ENCODE measurements at regions not wholly inside any gene's neighbourhood (a gene's known extent, or its start where the extent isn't known, plus 50 kb on each side); places are given as distances from the start of the nearest gene placed in this dataset.
"Not testable (repeated sequence)": the region's sequence is repeated elsewhere in the genome, so short reads cannot be mapped to it uniquely, and the experiment has no call there.

DNA sequence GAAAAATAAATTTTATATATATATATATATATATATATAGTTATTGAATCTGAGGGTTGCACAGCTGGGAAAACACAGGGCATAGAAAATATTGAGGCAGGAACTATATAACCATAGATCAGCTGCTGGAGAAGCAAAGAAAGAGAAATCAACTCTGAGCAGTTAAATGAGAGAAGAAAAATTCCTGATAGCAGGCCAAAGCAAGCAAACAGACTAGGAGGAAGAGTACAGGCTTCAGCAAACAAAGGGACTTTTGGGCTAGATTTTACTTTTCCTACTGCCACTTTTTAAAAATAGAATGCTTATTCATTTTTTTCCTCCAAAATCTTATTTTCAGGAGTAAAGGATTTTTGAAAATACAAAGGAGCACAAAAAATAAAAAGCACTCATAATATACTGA, 216.0 kb upstream of the PRKD1 start:
- FAIRE-seq (no peak), DNase-seq (ENCODE audit: extremely low spot score, insufficient read length, low read depth) (no peak)

DNA sequence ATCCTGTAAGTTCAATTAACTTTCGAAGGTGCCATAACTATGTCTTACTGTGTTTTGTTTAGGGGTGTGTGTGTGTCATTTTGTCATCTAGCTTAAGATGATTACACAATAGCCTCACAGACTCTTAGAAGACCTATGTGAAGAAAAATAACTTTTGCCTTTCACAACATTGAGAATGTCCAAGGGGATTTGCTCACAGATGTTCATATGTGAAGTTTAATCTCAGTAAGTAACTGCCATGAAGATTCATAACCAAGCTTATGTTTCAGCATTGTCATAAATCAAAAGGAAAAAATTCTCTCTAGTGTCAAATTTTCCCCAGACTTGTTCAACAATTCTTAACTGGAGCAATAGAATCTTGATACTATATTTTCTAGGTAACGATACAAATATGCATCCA, 226.1 kb upstream of the PRKD1 start:
- DNase-seq (ENCODE audit: extremely low spot score, insufficient read length, low read depth) (no peak), FAIRE-seq (no peak)

DNA sequence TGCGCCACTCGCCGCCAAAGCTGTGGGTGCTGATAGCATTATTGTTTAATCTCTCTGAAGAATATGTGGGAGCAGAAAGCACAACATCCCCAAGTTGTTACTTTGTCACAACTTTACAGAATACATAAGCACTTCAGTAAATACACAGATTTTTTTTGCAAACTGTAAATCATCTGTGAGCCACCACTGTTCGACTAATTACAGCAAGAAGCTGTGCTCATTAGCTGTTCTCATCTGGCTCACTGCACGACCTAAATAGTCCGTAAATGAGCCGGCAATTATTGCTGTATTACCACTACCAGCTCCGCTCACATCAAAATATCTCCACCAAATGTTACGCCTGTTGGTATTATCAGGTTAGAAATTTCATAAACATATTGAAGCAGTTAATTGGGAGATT, 228.9 kb upstream of the PRKD1 start:
- FAIRE-seq = no peak
- no peak for DNase-seq (ENCODE audit: extremely low spot score, insufficient read length, low read depth)

DNA sequence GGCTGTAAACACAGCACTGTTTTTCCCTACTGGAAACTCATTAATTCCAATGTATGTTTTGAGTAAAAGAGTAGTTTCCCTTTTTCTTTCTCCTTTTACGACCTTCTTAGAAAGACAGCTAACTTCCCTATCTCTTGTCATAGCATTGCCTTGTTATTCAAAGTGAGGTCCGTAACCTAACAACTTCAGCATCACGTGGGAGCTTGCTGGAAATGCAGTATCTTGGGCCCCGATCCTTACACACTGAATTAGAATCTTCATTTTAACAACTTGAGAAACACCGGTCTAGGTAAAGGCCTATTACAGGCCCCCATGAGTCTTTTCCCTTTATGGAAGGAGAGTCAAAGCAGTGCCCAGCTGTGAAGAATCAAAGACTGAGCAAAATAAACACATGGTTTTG, 230.7 kb upstream of the PRKD1 start:
- no peak for FAIRE-seq
- DNase-seq (ENCODE audit: extremely low spot score, insufficient read length, low read depth) = no peak

DNA sequence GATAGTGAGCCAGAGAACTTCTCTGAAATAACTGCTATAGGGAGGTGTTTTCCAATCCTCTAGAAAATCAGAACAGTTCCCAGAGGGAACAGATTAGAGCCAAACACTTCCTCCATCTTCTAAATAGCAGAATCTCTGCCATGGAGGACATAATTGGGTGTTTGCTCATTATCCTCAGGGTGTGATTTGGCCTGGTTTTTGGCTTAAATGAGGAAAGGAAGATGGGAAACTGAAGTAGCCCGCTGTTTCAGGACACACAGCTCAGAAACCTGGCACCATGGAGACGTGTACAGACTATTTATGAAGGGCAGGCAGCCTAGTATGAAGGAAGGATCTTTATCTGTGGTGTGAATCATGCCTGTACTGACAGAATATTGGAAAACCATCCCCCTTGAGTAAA, 231.7 kb upstream of the PRKD1 start:
- FAIRE-seq (no peak), DNase-seq (ENCODE audit: extremely low spot score, insufficient read length, low read depth) (no peak)

DNA sequence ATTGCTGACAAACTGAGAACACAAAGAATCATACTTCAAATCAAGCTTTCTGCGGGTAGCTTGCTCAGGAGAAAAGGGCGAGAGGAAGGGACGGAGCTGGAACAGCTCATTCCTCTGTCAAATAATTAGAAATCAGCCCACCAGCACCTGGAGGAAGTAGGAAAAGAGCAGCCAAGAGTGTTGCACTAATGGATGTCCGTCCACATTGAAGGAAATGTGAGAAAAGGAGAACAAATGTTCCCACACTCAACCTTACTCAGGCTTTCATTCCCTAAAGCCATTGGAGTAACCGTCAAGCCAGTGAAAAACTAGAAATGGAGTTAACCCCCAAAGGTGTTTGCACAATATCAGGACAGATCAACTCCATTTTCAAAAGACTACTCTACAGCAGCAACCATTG, 233.0 kb upstream of the PRKD1 start:
- FAIRE-seq (no peak), DNase-seq (ENCODE audit: extremely low spot score, insufficient read length, low read depth) (no peak)

DNA sequence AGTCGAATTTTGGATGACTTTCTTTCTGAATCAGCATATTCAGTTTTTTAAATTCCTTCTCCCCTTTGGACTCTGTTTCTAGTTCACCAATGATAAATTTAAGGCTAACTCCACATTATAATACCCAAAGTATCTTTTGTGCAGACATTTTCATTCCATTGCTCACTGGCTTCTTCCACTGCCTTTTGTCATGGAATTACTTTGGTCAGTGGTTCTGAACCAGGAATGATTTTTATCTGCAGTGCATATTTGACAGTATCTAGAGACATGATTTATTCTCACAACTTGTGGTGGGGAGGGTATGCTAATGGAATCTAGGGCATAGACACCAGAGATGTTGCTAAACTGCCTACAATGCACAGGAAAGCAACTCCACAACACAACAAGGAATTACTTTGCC, 234.4 kb upstream of the PRKD1 start:
- DNase-seq (ENCODE audit: extremely low spot score, insufficient read length, low read depth) = no peak
- FAIRE-seq = no peak

DNA sequence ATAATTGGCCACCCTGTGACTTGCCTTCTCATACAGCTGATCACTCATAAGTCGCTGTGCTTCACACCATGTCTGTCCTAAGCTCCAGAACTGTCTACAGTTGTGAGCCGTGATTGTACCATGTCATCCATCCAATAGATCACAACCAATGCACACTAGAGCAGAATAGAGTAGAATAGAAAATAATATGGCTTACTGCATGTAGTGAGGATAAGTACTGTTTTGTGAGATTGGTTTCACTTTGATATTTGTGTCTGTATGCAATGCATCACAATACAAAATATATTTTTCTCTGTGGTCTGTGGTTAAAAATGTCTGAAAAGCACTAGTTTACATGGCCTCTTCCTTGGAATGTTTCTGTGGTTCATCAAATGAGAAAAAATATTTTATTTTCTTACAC, 237.6 kb upstream of the PRKD1 start:
- no peak for FAIRE-seq
- DNase-seq (ENCODE audit: extremely low spot score, insufficient read length, low read depth) = no peak

DNA sequence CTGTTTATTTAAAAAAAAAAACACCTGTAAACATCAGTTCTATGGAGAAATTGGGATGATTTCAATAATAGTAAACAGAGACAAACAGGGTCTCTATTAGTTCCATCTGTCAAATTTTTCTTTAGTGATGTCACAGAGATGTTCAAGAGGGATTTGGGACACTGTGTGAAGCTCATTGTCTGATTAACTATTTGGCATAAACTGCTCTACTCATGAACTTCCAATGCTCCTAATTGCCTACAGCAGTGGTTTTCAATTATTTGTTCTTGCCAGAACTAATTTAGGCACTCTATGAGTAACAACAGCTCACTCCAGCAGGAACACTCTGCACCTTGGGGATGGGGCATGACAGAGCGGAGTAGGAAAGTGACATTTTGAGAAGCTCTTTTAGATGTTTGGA, 250.1 kb upstream of the PRKD1 start:
- DNase-seq (ENCODE audit: extremely low spot score, insufficient read length, low read depth) (no peak), FAIRE-seq (no peak)

DNA sequence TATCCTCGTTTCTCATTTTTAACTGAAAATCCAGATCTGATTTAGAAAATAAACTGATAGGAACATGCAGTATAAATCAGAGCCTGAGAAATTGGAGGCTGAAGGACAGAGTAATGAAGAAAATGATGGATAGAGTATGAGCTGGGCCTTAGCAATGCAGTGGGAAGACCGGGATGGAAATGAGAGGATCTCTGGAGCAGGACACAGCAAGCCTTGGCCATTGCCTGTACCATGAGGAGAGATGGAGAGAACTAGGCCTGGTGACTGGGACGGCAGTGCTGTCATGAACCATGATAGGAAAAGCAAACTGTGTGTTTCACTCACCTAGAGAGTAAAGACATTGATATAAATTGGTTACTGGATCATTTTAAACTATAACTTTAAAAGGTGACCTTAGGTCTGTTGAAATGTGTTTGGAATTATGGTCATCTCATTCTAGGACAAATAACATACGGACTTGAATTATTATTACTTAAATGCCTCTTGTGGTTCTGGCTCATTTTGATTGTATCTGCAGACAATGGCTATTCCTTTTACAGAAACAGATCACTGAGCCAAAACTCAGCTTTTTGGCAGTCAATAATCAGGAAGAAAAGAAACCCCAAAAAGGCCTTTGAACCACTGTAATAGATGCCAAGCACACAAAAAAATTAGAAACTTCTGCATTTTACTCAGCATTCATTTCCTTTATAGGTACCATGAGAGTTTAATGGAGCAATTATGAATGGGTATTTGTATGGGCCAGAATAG, 251.9 kb upstream of the PRKD1 start:
- FAIRE-seq = no peak

DNA sequence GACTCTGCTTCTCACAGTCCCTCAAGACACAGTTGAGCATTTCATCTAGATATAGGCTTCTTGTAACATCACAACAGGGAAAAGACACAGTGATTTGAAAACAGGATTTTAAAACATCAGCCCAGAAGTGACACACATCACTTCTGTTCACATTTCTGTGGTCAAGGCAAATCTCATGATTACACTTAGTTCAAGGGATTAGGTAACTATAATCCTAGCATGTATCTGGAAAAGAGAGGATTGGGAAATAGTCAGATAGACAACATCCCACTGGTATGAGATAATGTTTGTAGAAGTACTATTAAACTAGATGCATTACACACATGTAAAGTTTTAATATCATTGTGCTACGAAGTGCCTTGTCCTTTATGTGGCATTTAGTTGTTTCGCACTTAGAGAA, 252.6 kb upstream of the PRKD1 start:
- DNase-seq (ENCODE audit: extremely low spot score, insufficient read length, low read depth) = no peak
- FAIRE-seq = no peak

More for the DNA sequence above, 251.9 kb upstream of the PRKD1 start:
- DNase-seq (ENCODE audit: extremely low spot score, insufficient read length, low read depth) = no peak

DNA sequence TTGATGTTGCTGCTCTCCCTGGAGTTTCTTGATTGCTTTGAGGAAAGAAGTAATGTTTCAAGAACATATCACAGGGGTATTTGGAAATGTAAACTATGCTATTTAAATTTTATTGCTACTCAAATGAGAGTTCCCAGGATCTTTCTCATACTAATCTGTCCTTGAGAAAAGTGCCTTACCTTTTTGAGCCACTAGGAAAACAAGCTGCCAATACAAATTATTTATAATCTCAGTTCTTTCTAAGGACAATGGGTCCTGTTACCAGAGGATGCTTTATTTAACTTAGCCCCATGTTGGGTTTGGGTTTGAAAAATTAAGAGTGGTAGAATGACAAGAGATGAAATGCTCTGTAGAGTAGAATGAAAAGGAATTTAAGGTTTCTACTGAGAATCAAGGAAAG, 258.2 kb upstream of the PRKD1 start:
- DNase-seq (ENCODE audit: extremely low spot score, insufficient read length, low read depth) (no peak), FAIRE-seq (no peak)

DNA sequence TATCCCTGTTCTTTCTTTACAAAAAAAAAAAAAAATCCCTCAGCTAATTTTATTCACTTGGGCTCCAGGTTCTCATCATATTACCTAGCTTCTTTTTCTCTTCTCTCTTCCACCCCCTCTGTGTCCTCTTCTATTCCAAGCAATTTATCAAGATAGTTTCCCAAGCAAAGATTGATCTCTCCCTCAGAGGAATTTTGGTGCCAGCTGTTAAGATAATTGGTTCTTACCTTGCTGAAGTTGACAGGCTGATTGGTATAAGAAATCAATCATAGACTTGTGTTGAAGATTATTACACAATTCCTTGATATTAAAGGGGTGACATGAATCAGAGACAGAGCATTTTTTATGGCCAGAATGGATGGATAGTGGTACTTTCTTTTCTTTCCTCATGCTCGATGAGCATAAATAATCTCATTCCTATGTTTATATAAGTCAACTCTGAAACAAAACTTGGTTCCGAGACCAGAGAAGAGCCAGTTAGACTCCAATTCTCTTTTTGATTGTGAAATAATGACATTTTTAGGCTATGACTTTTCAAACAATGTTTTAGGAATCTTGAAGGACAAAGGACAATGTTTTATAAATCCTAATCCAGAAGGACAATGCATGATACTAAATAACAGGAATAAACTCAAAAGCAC, 264.1 kb upstream of the PRKD1 start:
- no peak for DNase-seq (ENCODE audit: extremely low spot score, insufficient read length, low read depth)
- no peak for FAIRE-seq

DNA sequence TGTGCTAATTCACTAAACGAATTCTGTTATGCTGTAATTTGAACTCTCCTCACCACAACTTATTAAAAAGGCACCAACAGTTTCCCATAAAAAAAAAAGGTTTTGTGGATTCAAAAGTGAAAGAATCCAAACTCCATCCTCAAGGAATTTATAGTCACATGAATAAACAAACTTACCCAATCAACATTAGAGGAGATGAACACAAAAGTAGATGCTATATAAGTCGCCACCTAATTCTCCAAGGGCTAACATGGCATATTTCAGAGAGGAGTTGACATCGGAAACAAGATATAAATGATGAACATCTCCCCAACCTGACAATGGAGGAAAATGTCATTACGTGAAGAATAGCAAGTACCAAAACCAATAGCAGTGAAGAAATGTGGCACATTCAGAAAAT, 265.5 kb upstream of the PRKD1 start:
- no peak for FAIRE-seq
- DNase-seq (ENCODE audit: extremely low spot score, insufficient read length, low read depth) = no peak

DNA sequence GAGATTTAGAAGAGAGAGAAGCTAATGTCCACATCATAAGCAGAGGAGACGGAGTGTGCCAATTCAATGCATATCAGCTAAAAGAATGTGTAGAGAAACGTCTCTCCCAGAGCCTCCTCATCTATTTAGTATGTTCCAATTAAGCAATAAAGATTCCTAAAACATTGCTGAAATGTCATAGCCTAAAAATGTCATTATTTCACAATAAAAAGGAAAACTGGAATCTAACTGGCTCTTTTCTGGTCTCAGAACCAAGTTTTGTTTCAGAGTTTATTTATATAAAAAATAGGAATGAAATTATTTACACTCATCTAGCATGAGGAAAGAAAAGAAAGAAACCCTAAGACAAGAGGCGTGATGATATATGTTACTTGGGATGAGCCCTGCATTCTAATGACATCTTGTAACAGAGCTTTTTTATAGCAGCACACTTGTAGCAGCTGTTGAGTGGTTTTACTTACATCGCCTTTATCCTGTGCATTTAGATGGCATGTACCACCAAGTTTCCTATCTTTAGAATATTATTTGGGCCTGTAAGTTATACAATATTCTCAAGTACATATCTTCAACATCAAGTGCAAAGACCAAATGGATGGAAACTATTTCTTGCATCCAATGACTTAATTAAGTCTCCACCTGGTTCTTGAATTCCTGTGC, 266.3 kb upstream of the PRKD1 start:
- no peak for DNase-seq (ENCODE audit: extremely low spot score, insufficient read length, low read depth)
- no peak for FAIRE-seq

DNA sequence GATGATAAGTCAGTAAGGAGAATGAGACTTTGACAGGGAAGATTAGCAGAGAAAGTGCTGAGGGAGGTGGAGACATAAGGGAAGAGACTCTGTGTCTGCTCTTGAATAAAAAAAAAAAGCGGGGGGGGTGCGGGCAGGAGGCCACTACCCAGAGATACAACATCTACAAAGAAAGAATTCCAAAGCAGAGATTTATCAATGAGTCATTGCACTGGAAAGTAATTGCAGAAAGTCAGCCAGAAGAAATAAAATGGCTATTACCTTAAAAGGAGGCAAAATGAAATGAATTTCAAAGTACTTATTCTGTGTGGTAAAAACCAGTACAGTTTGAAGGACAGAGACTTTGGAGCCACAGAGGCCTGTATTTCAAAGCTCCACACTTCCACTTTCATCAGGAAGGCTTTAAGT, 267.1 kb upstream of the PRKD1 start:
- FAIRE-seq = no peak
- no peak for DNase-seq (ENCODE audit: extremely low spot score, insufficient read length, low read depth)

DNA sequence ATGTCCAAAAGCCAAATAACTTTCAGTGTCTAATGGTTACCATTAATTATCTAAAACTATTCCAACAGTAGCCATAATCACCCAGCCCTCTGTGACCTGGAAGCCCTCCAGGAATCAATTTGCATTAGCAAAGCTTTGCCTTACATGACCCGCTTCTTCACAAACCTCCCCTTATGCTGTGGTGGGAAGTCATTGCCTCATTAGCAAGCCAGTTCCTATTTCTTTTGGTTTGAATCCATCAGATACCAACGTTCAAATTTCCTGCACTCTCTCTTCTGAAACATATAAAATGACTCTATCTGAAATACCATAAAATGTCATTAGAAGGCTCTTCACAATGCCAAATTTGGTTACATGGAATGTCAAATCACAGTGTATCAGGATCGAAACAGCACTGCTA, 268.3 kb upstream of the PRKD1 start:
- FAIRE-seq = no peak

DNA sequence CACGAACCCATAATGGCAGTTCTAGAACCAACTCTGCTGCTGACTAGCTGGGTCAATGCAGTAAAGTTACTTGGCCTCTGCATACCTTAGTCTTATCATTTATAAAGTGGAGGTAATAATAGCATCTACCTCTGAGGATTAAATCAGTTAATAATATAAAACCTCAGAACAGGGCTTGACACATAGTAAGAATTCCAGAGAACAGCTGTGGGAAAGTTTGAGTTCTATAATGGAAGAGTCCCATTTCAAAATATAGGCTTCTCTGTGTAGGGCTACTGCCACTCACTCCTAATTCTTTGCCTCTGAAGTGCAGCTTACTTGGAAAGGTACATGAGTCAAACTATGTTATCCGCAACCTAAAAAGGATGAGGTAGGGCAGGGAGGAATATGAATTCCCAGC, 269.2 kb upstream of the PRKD1 start:
- FAIRE-seq (no peak), DNase-seq (ENCODE audit: extremely low spot score, insufficient read length, low read depth) (no peak)

More for the DNA sequence above, 268.3 kb upstream of the PRKD1 start:
- no peak for DNase-seq (ENCODE audit: extremely low spot score, insufficient read length, low read depth)

DNA sequence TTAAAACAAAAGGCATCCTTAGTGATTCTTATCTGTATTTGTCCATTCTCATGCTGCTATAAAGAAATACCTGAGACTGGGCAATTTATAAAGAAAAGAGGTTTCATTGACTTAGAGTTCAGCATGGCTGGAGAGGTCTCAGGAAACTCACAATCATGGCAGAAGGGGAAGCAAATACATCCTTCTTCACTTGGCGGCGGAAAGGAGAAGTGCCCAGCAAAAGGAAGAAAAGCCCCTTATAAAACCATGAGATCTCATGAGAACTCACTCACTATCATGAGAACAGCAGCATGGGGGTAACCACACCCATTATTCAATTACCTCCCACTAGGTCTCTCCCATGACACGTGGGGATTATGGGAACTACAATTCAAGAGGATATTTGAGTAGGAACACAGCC, 271.1 kb upstream of the PRKD1 start:
- FAIRE-seq; DNase-seq (ENCODE audit: extremely low spot score, insufficient read length, low read depth): not testable (repeated sequence)

DNA sequence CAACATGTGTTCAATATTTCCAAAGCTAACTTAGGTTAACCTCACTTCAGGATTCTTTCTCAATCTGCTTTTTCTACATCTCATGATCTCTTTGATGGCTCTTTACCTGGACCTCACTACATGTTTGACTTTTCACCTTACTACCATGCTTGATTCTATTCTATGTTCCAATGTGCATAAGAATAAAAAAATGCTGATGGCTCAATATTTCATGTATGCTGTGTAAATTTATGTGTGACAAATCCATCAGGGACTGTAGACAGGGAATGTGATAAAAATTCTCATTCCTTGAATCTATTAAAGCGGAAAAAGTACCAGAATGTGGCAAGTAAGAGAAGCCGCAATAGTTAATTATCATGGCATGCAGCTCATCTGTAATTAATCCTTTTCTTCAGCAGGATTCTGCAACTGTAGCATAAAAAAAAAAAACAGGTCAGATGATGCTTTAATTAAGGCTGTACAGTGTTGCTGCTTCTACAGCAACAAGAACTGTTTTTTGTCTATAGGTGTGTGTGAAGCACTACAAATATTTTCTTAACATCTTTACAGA, 276.9 kb upstream of the PRKD1 start:
- FAIRE-seq (no peak), DNase-seq (ENCODE audit: extremely low spot score, insufficient read length, low read depth) (no peak)

DNA sequence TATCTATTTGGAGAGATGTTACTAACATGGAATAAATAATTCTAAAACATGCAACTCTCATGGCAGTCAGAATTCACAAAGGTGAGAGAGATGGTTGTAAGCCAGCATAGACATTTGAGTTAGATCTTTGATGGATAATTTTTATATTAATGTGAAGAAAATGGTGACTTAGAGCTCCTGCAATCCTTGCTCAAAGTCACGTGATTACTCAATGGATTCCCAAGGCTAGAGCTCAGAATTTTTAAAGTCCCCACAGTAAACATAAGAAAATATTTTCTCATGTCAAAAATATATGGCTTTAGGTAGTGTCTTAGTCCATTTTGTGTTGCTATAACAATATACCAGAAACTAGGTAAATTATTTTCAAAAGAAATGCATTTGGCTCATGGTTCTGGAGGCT, 281.5 kb upstream of the PRKD1 start:
- FAIRE-seq (no peak), DNase-seq (ENCODE audit: extremely low spot score, insufficient read length, low read depth) (no peak)
